OCI-M1 (cell line): ENCODE measurements at regions not wholly inside any gene's neighbourhood (a gene's known extent, or its start where the extent isn't known, plus 50 kb on each side); places are given as distances from the start of the nearest gene placed in this dataset.
"Not testable (repeated sequence)": the region's sequence is repeated elsewhere in the genome, so short reads cannot be mapped to it uniquely, and the experiment has no call there.

Source experiments
- DNase-seq: peaks from one replicate; lab custom pipeline; 2025; lab: John Stamatoyannopoulos, UW

GRCh38 chr21:35399706-35400105 lies 350.6 kb upstream of the RUNX1 start:
- DNase-seq = peak; percentile 84

DNA sequence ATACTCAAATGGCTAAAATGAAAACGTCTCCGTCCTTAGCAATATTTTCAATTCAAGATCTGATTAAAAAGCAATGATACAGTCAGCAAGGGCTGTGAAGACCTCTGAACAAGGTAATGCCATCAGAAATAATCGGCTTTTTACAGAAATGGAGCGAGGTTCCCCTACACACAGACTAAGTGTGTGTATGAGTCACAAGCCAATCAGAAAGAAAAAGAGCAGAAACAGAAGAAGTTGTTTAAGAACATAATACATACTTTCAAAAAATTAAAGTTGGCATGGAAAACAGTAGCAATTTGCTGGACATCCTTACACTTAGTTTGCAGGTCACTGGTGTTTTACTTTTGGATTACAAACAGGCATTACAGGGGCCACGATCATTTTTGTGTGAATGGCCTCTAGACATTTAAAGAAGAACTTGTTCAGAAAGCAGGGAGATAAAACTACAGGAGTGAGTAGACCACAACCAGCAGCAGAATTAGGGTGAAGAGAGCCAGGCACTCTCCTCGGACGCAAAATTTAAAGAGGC lies 350.0 kb upstream of the RUNX1 start:
- peak; percentile 90 for DNase-seq

- peak; percentile 81 for DNase-seq
Observed at GRCh38 chr21:35398346-35398982, 349.4 kb upstream of the RUNX1 start.

DNA sequence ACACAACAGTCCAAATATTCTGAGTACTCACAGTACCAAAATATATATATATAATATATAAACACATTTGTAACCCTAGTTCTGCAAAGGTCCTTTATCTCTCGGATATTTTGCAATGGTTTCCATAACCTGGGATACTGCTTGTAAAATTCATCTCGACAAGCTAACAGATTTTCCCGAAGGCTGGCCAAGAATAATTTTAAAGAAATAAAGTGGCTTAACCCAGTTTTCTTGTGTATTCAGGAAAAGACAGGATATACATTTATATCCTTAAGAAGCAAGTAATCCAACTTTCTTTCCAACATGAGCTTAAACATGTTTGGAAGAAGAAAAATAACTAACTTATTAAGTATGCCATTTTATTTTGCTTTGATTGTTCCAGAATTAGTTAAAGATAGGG lies 348.7 kb upstream of the RUNX1 start:
- DNase-seq = no peak

GRCh38 chr21:35396655-35397054 lies 347.6 kb upstream of the RUNX1 start:
- DNase-seq = no peak

DNA sequence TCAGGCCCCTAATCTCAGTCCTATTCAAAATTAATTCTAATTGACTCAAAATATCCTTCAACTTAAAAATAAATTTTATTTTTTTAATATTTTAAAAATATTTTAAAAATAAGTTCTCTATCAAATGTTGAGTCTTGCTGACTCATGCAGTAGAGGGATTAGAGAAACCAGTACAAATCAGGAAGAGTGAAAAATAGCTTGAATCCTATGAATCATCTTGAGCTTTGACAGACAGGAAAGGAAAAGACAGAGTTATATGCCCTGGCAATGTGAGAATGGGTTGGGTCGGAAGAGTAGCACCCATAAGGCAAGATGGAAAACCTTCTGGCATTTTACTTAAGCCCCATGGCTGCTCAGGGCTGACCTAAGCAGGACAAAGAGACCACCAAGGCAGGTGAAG lies 346.6 kb upstream of the RUNX1 start:
- DNase-seq = peak; percentile 59

- peak; percentile 50 for DNase-seq
Observed at GRCh38 chr21:35394634-35395369, 345.7 kb upstream of the RUNX1 start.

DNA sequence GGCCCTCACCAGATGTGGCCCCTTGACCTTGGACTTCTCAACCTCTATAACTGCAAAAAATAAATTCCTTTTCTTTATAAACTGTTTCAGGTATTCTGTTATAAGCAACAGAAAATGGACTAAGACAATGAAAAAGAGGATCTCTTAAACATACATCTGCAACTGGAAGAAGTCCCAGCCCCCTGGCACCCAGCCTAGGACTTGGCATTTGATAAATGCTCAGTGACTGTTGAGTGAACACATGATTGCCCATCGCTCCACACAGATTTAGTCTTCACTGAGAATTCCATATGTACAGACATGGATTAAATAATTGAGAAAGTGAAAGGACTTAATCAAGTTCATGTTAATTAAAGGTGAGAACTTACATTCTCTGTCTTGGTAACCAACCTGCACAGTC lies 344.9 kb upstream of the RUNX1 start:
- no peak for DNase-seq

DNA sequence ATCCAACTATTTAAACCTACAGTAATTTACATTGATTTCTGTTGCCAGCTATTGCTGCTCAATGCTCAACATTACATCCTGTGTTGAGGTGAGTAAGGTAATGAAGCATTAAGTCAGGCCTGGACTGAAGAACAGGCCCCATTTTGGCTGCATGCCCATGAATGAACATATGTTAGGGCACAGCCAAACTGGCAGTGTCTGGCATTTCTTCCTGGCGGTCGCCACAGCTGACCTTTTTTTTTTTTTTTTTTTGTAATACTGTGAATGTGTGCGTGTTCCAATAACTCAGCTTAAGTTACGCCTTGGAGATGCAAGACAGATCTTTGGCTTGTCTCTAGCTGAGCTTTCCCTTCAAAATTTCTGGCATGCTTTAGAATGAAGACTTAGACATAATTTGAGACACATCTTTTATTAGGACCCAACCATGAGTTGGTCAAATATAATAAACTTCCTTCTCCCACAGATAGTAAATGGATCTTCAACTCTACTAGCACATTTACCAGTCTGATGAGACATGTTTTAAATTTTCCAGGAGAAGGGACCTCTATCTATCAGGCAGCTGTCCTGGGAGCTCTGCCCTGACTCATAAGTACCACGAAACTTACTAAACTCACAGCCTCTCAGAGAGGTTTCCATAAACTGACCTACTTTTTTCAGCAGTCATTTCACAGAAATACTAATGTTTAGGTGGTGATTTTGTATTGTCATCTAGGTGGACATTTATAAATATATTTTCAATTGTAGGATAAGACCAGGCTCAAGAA lies 341.1 kb upstream of the RUNX1 start:
- no peak for DNase-seq

DNA sequence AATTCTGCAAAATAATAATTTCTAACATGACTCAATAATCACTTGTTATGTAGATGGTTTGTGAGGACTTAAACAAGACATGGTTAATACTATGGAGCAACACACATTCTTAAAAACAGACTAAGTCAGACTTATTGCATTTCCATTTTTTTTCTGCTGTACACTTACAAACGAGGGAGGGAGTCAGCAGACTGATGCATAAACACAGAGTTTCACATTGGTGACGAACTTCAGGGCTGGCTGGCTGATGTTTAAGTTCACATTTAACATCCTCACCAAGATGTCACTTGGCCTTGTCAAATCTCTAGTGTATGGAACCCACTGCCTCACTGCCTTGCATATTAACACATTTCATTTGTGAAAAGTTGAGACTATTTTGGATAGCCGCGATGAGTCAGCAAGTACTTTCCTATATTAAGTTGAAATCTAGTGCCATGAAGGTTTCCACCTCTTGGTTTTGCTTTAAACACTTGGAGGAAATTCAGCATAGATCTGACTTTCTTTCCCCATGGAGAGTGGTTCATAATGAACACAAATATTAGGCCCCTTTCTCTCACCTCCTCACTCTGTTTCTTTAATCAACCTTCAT lies 337.5 kb upstream of the RUNX1 start:
- DNase-seq = no peak

- no peak for DNase-seq
Observed at GRCh38 chr21:35384375-35384774, 335.3 kb upstream of the RUNX1 start.

DNA sequence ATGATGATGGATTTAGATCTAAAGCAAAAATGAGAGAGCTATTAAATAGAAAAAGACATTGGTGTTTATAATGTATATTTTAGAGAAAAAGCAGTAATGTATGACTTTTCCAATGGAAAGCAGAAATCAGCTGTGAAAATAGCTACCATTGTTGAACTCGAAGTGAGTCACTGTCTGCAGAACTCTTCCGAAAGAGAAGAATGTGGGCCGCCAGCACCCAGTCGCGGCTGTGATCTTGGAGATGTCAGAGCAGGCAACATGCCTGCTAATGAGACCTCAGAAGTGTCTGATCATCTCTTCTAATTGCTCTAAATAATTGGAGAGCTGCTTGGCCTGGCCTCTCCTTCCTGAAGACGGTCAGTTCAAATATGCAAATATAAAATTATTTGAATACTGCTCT lies 333.6 kb upstream of the RUNX1 start:
- DNase-seq = no peak

DNA sequence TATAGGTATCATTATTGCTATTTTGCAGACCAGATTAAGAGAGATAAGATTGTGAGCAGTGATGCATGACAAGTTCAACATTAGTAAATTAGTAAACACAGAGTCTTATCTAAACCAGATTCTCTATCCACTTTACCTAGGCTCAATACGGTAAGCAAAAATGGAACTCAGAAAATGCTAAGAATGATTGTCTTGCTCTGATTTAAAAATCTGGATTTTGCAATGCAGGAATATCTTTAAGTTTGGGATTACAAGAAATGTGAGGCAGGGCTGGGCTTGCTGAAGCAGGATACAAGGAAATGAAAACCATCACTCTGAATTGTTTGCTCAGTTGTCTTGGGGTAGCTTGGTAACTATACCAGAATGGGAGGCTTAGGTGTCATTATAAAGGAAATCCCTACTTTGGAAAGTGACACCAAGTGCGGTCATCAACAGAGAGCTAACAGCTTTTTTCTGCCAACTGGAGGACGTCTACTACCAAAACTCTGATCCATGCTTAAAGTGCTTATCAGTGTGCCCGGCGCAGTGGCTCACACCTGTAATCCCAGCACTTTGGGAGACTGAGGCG lies 332.7 kb upstream of the RUNX1 start:
- DNase-seq = no peak

DNA sequence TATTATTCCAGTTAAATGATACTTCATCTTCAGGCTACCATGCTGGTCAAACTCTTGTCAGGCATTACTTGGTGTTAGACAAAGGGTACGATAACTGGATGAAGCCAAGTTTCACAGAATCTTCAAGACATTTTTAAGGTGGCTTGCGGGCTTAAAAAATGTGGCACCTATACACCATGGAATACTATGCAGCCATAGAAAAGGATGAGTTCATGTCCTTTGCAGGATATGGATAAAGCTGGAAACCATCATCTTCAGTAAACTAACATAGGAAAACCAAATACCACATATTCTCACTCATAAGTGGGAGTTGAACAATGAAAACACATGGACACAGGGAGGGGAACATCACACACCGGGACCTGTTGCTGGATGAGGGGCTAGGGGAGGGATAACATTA lies 331.2 kb upstream of the RUNX1 start:
- not testable (repeated sequence) for DNase-seq

DNA sequence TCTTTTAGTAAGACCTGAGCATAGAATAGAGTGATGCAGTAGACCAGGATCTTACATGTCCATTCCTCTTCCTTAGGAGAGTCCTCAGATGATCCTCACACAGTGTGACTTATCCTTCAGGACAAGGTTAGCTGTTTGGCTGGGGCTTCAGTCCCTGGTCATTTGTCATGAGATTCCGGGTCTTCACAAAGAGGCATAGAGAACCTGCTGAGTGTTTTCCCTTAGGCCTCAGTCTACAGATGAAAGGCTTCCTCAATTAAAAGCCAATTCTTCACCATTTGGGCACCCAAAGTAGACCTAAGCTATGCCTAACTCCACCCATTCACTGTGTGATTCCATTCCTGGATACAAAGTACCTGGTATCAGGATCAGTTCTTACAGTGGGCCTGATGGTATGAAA lies 329.8 kb upstream of the RUNX1 start:
- no peak for DNase-seq

- no peak for DNase-seq
Observed at GRCh38 chr21:35377505-35378090, 328.5 kb upstream of the RUNX1 start.

DNA sequence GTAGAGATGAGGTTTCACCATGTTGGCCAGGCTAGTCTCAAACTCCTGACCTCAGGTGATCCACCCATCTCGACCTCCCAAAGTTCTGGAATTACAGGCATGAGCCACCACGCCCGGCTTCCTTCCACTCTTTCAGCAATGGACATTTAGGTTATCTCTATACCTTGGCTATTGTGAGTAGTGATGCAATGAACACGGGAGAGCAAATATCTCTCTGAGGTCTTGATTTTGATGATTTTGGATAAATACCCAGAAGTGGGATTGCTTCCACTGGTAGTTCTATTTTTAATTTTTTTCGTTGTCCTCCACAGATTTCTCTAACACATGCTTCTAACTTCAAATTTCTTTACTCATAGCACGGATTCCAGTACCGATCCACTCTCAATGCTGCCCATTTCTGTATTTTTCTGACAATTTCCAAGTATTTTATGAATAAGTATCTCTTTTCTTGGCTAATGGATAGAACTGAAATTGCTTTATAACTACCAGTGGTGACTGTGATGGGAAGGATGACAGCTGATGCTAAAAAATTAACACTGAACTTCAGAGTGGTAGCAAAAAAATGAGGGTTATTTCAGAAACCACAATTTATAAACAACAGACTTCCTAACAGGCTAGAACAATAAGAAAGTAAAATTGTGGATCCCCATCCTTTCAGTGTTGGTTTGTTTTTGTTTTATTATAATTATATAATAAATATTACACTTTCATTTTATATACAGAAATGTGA lies 327.5 kb upstream of the RUNX1 start:
- DNase-seq = no peak

DNA sequence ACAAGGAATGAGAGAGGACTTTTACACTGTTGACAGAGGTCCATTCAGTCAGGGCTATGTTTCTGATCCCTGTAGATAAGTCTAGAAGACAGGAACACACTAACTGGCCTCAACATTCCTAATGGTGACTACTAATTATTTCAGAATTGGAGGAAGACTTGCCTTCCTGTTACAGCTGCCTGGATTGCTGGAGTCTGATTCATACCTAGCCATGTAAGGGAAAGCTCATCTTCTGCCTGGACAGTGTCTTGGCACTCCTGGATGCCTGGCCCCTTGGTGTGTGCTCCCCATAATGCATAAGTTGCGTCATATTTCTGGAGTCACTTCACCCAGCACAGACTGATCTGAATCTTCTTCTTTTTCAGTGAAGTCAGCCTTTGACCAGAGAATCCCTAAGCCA lies 326.0 kb upstream of the RUNX1 start:
- no peak for DNase-seq

GRCh38 chr21:35373998-35374397 lies 324.9 kb upstream of the RUNX1 start:
- no peak for DNase-seq

DNA sequence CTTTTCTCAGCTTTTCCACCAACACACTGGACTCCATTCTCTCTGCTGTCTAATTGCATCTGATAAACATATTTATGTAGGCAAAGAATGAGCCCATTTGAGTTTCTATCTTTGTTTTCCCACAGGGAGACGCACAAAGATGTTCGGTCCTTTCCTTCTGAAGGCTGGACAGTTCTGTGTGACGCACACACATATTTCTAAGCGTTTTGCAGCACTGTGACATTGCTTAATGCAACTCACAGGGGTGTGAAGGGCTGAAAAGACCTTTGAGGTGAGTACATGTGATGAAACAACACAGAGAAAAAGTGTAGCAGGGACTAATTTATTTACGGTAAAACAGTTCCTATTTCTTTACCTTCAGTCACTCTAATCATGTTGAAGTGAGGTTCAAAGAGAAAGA lies 323.1 kb upstream of the RUNX1 start:
- no peak for DNase-seq

DNA sequence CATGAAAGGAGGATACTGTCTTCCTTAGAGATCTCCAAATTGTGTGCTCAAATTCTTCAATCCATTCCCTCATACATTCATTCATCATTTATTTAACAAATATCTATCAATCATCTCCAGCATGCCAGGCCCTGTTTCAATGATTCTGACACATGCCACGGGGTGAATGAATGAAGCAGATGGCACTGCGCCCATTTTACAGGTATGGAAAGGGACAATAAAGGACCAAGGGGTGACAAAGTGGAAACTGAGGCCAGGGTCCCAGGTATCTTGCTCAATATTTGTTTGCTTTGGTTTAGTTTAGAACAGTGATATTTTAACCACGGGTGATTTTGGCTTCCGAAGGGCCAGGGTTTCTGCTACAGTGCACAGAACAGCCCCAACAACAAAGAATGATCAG lies 321.6 kb upstream of the RUNX1 start:
- DNase-seq = no peak
